SK-N-MC (cell line): ENCODE measurements at regions not wholly inside any gene's neighbourhood (a gene's known extent, or its start where the extent isn't known, plus 50 kb on each side); places are given as distances from the start of the nearest gene placed in this dataset.
"Not testable (repeated sequence)": the region's sequence is repeated elsewhere in the genome, so short reads cannot be mapped to it uniquely, and the experiment has no call there.

Source experiments
- EZH2 ChIP-seq: fragments of 200-600 bp; sonication (generic); IDR thresholded peaks from one replicate; pipeline ENCODE4 v1.6.1; 2017; ENCODE audit warnings: antibody characterized with exemption
- FOXP2 ChIP-seq: optimal IDR thresholded peaks from 2 replicates; pipeline ENCODE3; 2011; ENCODE audit warnings: mild to moderate bottlenecking, moderate library complexity; ENCODE audit not compliant: insufficient read depth; ENCODE audit errors: extremely low read length, control extremely low read depth
- POLR2AphosphoS5 ChIP-seq: IDR thresholded peaks from 2 replicates; pipeline ENCODE4 v1.6.1; 2012; ENCODE audit warnings: mild to moderate bottlenecking, low read depth, low read length, borderline replicate concordance

- TF ChIP-seq EZH2, POLR2AphosphoS5, FOXP2: not testable (repeated sequence)
Measured at GRCh38 chr2:111382507-111382906, 261.8 kb downstream of the BCL2L11 start.
